Panc1 (cell line): ENCODE measurements at regions not wholly inside any gene's neighbourhood (a gene's known extent, or its start where the extent isn't known, plus 50 kb on each side); places are given as distances from the start of the nearest gene placed in this dataset.

Source experiments
- CTCF ChIP-seq: fragments of 450-650 bp; IDR thresholded peaks from 2 replicates; pipeline ENCODE4 v1.5.1; 2017; ENCODE audit warnings: mild to moderate bottlenecking
- POLR2AphosphoS5 ChIP-seq: IDR thresholded peaks from 2 replicates; pipeline ENCODE4 v1.6.1; 2012; ENCODE audit warnings: mild to moderate bottlenecking, low read depth, low read length, moderate library complexity
- SIN3A ChIP-seq: IDR thresholded peaks from 2 replicates; pipeline ENCODE4 v1.6.1; 2012; ENCODE audit warnings: low read depth, mild to moderate bottlenecking, low read length, moderate library complexity, borderline replicate concordance; ENCODE audit not compliant: insufficient read depth

GRCh38 chr5:35282810-35283209 lies 52.5 kb upstream of the PRLR start:
- TF ChIP-seq CTCF (no peak), SIN3A (no peak), POLR2AphosphoS5 (no peak)
